ENCODE measurements at regions not wholly inside any gene's neighbourhood (a gene's known extent, or its start where the extent isn't known, plus 50 kb on each side); places are given as distances from the start of the nearest gene placed in this dataset.

DNA sequence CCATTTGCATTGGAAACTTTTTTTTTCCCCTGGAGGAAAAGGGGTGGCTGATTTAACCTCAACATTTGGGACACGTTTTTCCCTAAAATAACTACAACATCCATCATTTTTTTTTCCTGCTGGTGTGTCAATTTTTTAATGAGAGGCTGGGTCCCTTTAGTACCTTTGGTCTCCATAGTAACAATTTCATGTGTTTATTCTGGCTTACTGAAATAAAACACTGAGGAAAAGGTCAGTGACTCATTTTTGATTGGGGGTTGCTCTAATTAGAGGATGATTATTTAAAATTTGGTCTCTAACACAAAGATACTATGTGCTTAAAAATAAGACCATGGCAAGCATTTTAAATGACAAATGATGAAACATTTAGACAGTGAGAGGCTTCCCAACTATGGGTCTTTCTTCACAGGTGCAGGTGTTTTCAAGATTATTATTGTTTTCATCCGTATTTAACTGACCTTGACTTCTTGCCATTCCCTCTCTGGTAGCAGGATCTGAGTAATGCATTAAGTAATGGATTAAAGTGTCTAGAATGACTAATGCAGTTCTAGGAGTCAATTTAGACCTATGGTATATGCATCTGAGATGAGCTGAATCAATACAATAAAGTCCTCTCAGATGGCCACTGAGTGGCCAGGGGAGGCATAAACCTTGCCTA lies 406.4 kb downstream of the KCNRG start:
- TF ChIP-seq, protein P1, sequence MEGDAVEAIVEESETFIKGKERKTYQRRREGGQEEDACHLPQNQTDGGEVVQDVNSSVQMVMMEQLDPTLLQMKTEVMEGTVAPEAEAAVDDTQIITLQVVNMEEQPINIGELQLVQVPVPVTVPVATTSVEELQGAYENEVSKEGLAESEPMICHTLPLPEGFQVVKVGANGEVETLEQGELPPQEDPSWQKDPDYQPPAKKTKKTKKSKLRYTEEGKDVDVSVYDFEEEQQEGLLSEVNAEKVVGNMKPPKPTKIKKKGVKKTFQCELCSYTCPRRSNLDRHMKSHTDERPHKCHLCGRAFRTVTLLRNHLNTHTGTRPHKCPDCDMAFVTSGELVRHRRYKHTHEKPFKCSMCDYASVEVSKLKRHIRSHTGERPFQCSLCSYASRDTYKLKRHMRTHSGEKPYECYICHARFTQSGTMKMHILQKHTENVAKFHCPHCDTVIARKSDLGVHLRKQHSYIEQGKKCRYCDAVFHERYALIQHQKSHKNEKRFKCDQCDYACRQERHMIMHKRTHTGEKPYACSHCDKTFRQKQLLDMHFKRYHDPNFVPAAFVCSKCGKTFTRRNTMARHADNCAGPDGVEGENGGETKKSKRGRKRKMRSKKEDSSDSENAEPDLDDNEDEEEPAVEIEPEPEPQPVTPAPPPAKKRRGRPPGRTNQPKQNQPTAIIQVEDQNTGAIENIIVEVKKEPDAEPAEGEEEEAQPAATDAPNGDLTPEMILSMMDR (IDR thresholded peaks at IDR 0.05), result no peak
- TF ChIP-seq POLR2A (IDR thresholded peaks at IDR 0.05), result no peak

Data from body of pancreas (tissue), 4 donors.